ENCODE measurements at regions not wholly inside any gene's neighbourhood (a gene's known extent, or its start where the extent isn't known, plus 50 kb on each side); places are given as distances from the start of the nearest gene placed in this dataset.

GRCh38 chr4:42252315-42252714 lies 99.9 kb upstream of the BEND4 start:
- TF ChIP-seq POLR2A (IDR thresholded peaks at IDR 0.05; ENCODE audit: low read depth, low read length) (no peak), POLR2AphosphoS5 (IDR thresholded peaks at IDR 0.05; ENCODE audit: low read depth, low read length) (no peak), TAF1 (IDR thresholded peaks at IDR 0.05; ENCODE audit: borderline replicate concordance, low read depth, low read length) (no peak)

Measured in GM12892 (cell line).